ENCODE measurements at regions not wholly inside any gene's neighbourhood (a gene's known extent, or its start where the extent isn't known, plus 50 kb on each side); places are given as distances from the start of the nearest gene placed in this dataset.

GRCh38 chr20:22408521-22409402 lies 175.6 kb downstream of the FOXA2 start:
- H3K9ac ChIP-seq (ENCODE audit: insufficient read depth, low read length, poor library complexity, severe bottlenecking) = no peak overlapping the region
- peaks cover 0 to 3% of the 10 kb centered on the region in 2 donors for H3K27me3 ChIP-seq (ENCODE audit: control insufficient read depth in 2 of 2, insufficient read depth in 2 of 2, low read length in 2 of 2)
- H3K4me2 ChIP-seq (replicated peaks; ENCODE audit: extremely low read depth, low read length, poor library complexity, severe bottlenecking) = no peak overlapping the region
- intact Hi-C loops (cut with micrococcal nuclease) = no loop called here
- Mint-ChIP-seq H3K27ac (no peak overlapping the region), H3K9me3 (no peaks in the 10 kb centered on the region), H3K4me1 (peaks cover 17% of the 10 kb centered on the region), H3K4me3 (no peak overlapping the region), H3K27me3 (ENCODE audit: low read depth in 3 of 3) (peaks cover 2 to 9% (median 5%) of the 10 kb centered on the region in 3 donors), H3K36me3 (no peaks in the 10 kb centered on the region)
- H3K9me3 ChIP-seq (replicated peaks in 1 of 2; ENCODE audit: control insufficient read depth in 1 of 2, insufficient read depth in 1 of 2, low read length in 2 of 2) = no peaks in the 10 kb centered on the region
- H3K4me1 ChIP-seq (ENCODE audit: control insufficient read depth in 1 of 2, insufficient read depth in 2 of 2, low read length in 2 of 2) = peaks cover 5 to 7% of the 10 kb centered on the region in 2 donors
- DNase-seq = no peak
- no peaks in the 10 kb centered on the region for H3K79me2 ChIP-seq (ENCODE audit: insufficient read depth, low read length)
- TF ChIP-seq, protein P1, sequence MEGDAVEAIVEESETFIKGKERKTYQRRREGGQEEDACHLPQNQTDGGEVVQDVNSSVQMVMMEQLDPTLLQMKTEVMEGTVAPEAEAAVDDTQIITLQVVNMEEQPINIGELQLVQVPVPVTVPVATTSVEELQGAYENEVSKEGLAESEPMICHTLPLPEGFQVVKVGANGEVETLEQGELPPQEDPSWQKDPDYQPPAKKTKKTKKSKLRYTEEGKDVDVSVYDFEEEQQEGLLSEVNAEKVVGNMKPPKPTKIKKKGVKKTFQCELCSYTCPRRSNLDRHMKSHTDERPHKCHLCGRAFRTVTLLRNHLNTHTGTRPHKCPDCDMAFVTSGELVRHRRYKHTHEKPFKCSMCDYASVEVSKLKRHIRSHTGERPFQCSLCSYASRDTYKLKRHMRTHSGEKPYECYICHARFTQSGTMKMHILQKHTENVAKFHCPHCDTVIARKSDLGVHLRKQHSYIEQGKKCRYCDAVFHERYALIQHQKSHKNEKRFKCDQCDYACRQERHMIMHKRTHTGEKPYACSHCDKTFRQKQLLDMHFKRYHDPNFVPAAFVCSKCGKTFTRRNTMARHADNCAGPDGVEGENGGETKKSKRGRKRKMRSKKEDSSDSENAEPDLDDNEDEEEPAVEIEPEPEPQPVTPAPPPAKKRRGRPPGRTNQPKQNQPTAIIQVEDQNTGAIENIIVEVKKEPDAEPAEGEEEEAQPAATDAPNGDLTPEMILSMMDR (IDR thresholded peaks at IDR 0.05) = no peak
- H4K20me1 ChIP-seq (ENCODE audit: insufficient read depth, low read length) = no peaks in the 10 kb centered on the region
- H3K36me3 ChIP-seq (replicated peaks in 1 of 2; ENCODE audit: control insufficient read depth in 1 of 2, insufficient read depth in 2 of 2, low read length in 2 of 2) = no peaks in the 10 kb centered on the region
- no CpG with 5 or more reads among the region's 2 CpGs for WGBS (ENCODE audit: insufficient coverage)
- no peak overlapping the region for H3K27ac ChIP-seq (ENCODE audit: low read depth in 1 of 2, low read length in 2 of 2)
- H2AFZ ChIP-seq (ENCODE audit: insufficient read depth, low read depth, low read length, poor library complexity, severe bottlenecking) = no peak overlapping the region
- no peak overlapping the region for H3K4me3 ChIP-seq (replicated peaks in 1 of 3; ENCODE audit: low read depth in 2 of 3, low read length in 3 of 3)

DNA sequence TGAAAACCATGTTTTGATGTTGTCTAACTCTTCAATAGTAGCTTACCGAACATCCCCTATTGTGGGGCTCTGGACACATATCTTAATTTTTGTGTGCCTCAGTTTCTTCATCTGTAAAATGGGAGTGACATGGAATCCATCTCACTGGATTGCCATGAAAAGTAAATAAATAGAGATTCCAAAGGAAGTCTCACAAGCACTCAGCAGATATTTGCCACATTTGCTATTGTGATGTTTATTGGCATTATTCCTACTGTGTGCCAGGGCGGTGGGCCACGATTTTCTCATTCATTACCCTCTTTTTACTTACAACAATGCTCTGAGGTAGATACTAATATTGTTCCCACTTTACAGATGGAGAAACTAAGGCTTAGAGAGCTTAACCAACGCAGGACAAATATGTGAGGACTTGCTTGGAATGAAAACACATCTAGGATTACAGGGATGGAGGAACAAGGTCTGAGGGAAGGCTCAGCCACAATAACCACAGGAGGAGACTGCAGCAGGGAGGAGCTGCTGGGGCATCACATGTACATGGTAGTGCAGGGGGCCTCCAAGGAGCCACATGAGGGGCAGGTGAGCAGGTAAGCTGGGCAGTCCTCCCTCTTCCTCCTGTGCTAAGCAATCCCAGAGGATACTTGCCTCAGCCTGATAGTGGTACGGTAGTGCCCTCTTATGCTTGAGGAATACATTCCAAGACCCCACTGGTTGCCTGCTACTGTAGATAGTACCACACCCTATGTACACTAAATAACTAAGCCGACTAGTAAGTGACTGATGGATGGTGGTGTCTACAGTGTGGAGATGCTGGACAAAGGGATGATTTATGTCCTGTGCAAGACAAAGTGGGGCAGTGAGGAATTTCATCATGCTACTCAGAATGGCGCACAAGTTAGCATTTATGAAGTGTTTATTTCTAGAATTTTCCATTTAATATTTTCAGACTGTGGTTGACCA lies 176.9 kb downstream of the FOXA2 start:
- no peaks in the 10 kb centered on the region for H3K36me3 Mint-ChIP-seq
- no CpG with 5 or more reads among the region's 7 CpGs for WGBS (ENCODE audit: insufficient coverage)
- H3K27ac Mint-ChIP-seq = no peak overlapping the region
- TF ChIP-seq, protein P1 (IDR thresholded peaks at IDR 0.05) = no peak
- Histone ChIP-seq H4K20me1 (ENCODE audit: insufficient read depth, low read length) (no peaks in the 10 kb centered on the region), H3K4me1 (ENCODE audit: control insufficient read depth in 1 of 2, insufficient read depth in 2 of 2, low read length in 2 of 2) (peaks cover 5 to 15% of the 10 kb centered on the region in 2 donors), H3K36me3 (replicated peaks in 1 of 2; ENCODE audit: control insufficient read depth in 1 of 2, insufficient read depth in 2 of 2, low read length in 2 of 2) (no peaks in the 10 kb centered on the region), H3K4me2 (replicated peaks; ENCODE audit: extremely low read depth, low read length, poor library complexity, severe bottlenecking) (no peak overlapping the region), H2AFZ (ENCODE audit: insufficient read depth, low read depth, low read length, poor library complexity, severe bottlenecking) (no peak overlapping the region), H3K27me3 (ENCODE audit: control insufficient read depth in 2 of 2, insufficient read depth in 2 of 2, low read length in 2 of 2) (peaks cover 0 to 3% of the 10 kb centered on the region in 2 donors), H3K9me3 (replicated peaks in 1 of 2; ENCODE audit: control insufficient read depth in 1 of 2, insufficient read depth in 1 of 2, low read length in 2 of 2) (no peaks in the 10 kb centered on the region), H3K9ac (ENCODE audit: insufficient read depth, low read length, poor library complexity, severe bottlenecking) (no peak overlapping the region), H3K27ac (ENCODE audit: low read depth in 1 of 2, low read length in 2 of 2) (no peak overlapping the region), H3K79me2 (ENCODE audit: insufficient read depth, low read length) (no peaks in the 10 kb centered on the region), H3K4me3 (replicated peaks in 1 of 3; ENCODE audit: low read depth in 2 of 3, low read length in 3 of 3) (no peak overlapping the region)
- peaks cover 23% of the 10 kb centered on the region for H3K4me1 Mint-ChIP-seq
- peaks cover 6 to 22% (median 13%) of the 10 kb centered on the region in 3 donors for H3K27me3 Mint-ChIP-seq (ENCODE audit: low read depth in 3 of 3)
- no peak for DNase-seq
- no peaks in the 10 kb centered on the region for H3K9me3 Mint-ChIP-seq
- intact Hi-C loops (cut with micrococcal nuclease) = no loop called here
- no peak overlapping the region for H3K4me3 Mint-ChIP-seq

Data from CD14-positive monocyte (primary cell).